ENCODE measurements at regions not wholly inside any gene's neighbourhood (a gene's known extent, or its start where the extent isn't known, plus 50 kb on each side); places are given as distances from the start of the nearest gene placed in this dataset.

DNA sequence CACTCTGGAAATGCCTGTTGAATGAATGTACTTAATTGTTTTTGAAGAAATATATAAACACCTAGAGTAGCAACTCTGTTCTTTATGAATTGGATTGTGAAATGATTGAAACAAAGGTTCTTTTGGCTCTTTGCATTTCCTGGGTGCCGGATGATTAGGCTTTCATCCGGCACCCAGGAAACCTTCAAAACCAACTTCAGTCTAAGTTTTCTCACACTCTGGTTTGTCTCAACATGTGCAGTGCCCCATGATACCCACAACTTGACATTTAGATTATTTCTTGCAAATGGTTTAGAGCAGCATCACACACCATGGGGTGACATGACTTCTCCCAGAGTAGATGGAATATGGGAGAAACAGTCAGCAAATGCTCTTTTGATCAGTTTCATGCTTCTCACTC, 354.9 kb downstream of the BARHL2 start:
- no peaks in the 10 kb centered on the region for H3K36me3 ChIP-seq (ENCODE audit: control insufficient read depth, insufficient read depth, low read length)
- WGBS, 2 experiments = 87 to 97% methylated on average over 2 of the region's 2 CpGs
- no peak overlapping the region for H3K27ac ChIP-seq (ENCODE audit: insufficient read depth, low read depth, low read length, poor library complexity, severe bottlenecking)
- no peaks in the 10 kb centered on the region for H3K9me3 ChIP-seq (ENCODE audit: control insufficient read depth, low read length)
- H3K27me3 ChIP-seq (ENCODE audit: control insufficient read depth, insufficient read depth, low read length, poor library complexity, severe bottlenecking) = no peaks in the 10 kb centered on the region
- H3K4me1 ChIP-seq (ENCODE audit: control insufficient read depth, insufficient read depth, low read length) = peaks cover 6% of the 10 kb centered on the region
- no peak overlapping the region for H3K4me3 ChIP-seq (ENCODE audit: insufficient read depth, low read depth, low read length)

DNA sequence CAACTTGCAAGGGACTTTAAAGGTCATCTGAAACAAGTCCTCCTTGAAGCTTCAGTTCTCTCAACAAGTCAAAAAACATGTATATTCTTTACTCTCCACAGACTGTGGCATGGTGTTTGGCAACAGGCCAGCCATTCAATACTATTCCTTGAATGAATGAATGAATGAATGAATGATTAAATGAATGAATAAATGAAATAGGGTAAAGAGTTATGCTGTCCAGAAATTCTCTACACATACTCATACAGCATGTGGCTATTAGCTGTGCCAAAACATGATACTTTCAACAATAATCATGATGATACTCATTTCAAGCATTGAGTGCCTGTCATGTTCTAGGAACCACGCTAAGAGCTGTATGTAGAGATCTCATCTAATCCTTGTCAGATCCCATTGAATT, 356.1 kb downstream of the BARHL2 start:
- Histone ChIP-seq H3K36me3 (ENCODE audit: control insufficient read depth, insufficient read depth, low read length) (no peaks in the 10 kb centered on the region), H3K27me3 (ENCODE audit: control insufficient read depth, insufficient read depth, low read length, poor library complexity, severe bottlenecking) (no peaks in the 10 kb centered on the region), H3K4me3 (ENCODE audit: insufficient read depth, low read depth, low read length) (no peak overlapping the region), H3K27ac (ENCODE audit: insufficient read depth, low read depth, low read length, poor library complexity, severe bottlenecking) (no peak overlapping the region), H3K9me3 (ENCODE audit: control insufficient read depth, low read length) (no peaks in the 10 kb centered on the region), H3K4me1 (ENCODE audit: control insufficient read depth, insufficient read depth, low read length) (peaks cover 6% of the 10 kb centered on the region)
- WGBS, 2 experiments = 96 to 100% methylated on average over 1 of the region's 1 CpG

DNA sequence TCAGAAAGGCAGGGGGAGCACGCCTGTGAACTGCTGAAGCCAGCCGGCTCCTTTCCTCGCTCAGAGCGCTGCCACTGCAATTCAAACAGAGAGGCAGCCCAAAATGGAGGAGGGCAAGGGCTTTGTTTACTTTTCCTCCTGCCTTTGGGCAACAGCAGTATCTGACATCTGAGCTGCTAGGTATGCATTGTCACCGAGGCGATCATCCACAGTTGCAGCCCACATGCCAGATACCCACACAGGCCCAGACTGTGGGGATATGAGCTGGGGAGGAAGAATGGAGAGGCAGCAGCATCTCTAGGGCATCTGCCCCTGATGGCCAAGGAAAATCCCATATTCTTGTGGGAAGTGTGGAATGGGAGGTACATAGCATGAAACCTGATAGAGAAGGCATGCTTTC, 357.1 kb downstream of the BARHL2 start:
- Histone ChIP-seq H3K27me3 (ENCODE audit: control insufficient read depth, insufficient read depth, low read length, poor library complexity, severe bottlenecking) (no peaks in the 10 kb centered on the region), H3K36me3 (ENCODE audit: control insufficient read depth, insufficient read depth, low read length) (no peaks in the 10 kb centered on the region)
- WGBS, 2 experiments = 88 to 92% methylated on average over 6 of the region's 6 CpGs

DNA sequence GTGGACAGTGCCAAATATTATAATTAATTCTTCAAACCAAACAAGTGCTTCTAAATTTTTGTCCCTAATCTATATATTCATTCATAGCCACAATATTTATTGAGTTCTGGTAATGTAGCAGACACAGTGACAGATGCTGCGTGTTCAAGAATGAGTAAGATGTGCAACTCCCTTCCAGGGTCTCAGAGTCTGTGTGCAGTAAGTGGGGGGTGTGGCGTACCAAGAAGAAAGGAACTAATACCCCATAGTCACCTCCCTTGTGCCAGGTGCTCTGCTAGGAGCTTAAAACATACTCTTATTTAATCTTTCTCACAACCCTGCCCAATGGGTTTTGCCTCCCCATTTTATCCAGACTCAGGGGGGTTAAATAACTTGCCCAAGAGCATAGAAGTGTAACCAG, 358.7 kb downstream of the BARHL2 start:
- 98 to 100% methylated on average over 1 to 2 of the region's 2 CpGs for WGBS, 2 experiments
- Histone ChIP-seq H3K27me3 (ENCODE audit: control insufficient read depth, insufficient read depth, low read length, poor library complexity, severe bottlenecking) (no peaks in the 10 kb centered on the region), H3K9me3 (ENCODE audit: control insufficient read depth, low read length) (no peaks in the 10 kb centered on the region), H3K27ac (ENCODE audit: insufficient read depth, low read depth, low read length, poor library complexity, severe bottlenecking) (no peak overlapping the region), H3K36me3 (ENCODE audit: control insufficient read depth, insufficient read depth, low read length) (no peaks in the 10 kb centered on the region), H3K4me1 (ENCODE audit: control insufficient read depth, insufficient read depth, low read length) (peaks cover 6% of the 10 kb centered on the region), H3K4me3 (ENCODE audit: insufficient read depth, low read depth, low read length) (no peak overlapping the region)

More for the DNA sequence above, 357.1 kb downstream of the BARHL2 start:
- Histone ChIP-seq H3K4me3 (ENCODE audit: insufficient read depth, low read depth, low read length) (no peak overlapping the region), H3K4me1 (ENCODE audit: control insufficient read depth, insufficient read depth, low read length) (peaks cover 6% of the 10 kb centered on the region), H3K9me3 (ENCODE audit: control insufficient read depth, low read length) (no peaks in the 10 kb centered on the region), H3K27ac (ENCODE audit: insufficient read depth, low read depth, low read length, poor library complexity, severe bottlenecking) (no peak overlapping the region)

DNA sequence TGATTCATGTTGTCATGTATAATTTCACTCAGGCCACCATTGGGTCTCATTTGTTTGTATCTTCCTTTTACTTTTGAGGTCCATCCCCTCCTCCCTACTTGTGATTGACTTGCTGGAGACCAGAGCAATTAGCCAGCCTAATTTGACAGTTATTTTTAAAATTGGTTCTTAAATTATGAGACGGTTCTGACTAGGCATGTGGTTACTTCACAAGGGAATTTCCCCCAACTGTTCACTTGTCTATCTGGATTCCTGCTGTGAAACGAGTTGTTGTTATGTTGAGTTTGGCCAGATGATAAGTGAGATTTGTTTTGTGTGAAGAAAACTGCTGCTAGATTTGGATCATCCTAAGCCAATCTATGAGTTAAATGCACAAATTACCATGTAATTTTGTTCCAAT, 359.1 kb downstream of the BARHL2 start:
- Histone ChIP-seq H3K36me3 (ENCODE audit: control insufficient read depth, insufficient read depth, low read length) (no peaks in the 10 kb centered on the region), H3K27me3 (ENCODE audit: control insufficient read depth, insufficient read depth, low read length, poor library complexity, severe bottlenecking) (no peaks in the 10 kb centered on the region), H3K4me1 (ENCODE audit: control insufficient read depth, insufficient read depth, low read length) (peaks cover 6% of the 10 kb centered on the region), H3K9me3 (ENCODE audit: control insufficient read depth, low read length) (no peaks in the 10 kb centered on the region), H3K27ac (ENCODE audit: insufficient read depth, low read depth, low read length, poor library complexity, severe bottlenecking) (no peak overlapping the region), H3K4me3 (ENCODE audit: insufficient read depth, low read depth, low read length) (no peak overlapping the region)
- 88 to 89% methylated on average over 2 of the region's 2 CpGs for WGBS, 2 experiments

DNA sequence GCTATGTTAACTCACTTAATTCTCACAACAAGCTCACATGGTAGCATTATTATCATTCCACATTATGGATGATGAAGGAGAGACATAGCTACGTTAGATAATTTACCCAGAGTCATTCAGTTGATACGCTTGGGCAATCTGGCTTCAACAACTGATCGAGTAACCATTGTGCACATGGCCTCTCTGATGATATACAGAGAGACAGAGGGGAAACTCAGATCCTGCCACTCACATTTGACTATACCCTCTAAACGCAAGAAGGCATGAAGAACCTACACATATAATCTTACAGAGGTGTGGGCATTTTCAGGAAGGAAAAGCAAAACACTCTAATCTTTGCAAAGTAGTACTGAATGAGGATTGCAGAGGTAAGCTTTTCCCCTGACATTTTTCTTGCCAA, 360.1 kb downstream of the BARHL2 start:
- H3K9me3 ChIP-seq (ENCODE audit: control insufficient read depth, low read length) = no peaks in the 10 kb centered on the region
- no peak overlapping the region for H3K4me3 ChIP-seq (ENCODE audit: insufficient read depth, low read depth, low read length)
- H3K4me1 ChIP-seq (ENCODE audit: control insufficient read depth, insufficient read depth, low read length) = peaks cover 6% of the 10 kb centered on the region
- no peak overlapping the region for H3K27ac ChIP-seq (ENCODE audit: insufficient read depth, low read depth, low read length, poor library complexity, severe bottlenecking)
- no peaks in the 10 kb centered on the region for H3K36me3 ChIP-seq (ENCODE audit: control insufficient read depth, insufficient read depth, low read length)
- 92 to 96% methylated on average over 4 of the region's 4 CpGs for WGBS, 2 experiments
- H3K27me3 ChIP-seq (ENCODE audit: control insufficient read depth, insufficient read depth, low read length, poor library complexity, severe bottlenecking) = no peaks in the 10 kb centered on the region

DNA sequence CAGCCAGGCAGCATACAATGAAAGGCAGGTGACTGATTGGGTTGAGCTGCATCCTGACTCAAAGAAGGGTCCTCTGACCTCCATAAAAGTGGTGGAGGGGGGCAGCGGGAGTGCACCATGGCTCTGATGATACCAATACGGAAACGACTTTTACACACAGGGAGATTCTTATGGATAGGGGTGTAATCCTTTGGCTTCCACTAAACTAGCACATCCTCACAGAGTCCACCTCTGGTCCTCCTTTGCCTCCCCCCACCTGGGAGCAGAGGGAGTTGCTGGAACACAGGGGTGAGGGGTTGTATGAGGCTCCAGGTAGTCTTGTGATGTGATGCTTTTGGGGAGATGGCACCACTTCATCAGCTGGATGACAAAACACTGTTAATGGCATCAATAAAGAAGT, 361.0 kb downstream of the BARHL2 start:
- Histone ChIP-seq H3K27me3 (ENCODE audit: control insufficient read depth, insufficient read depth, low read length, poor library complexity, severe bottlenecking) (no peaks in the 10 kb centered on the region), H3K27ac (ENCODE audit: insufficient read depth, low read depth, low read length, poor library complexity, severe bottlenecking) (no peak overlapping the region), H3K4me3 (ENCODE audit: insufficient read depth, low read depth, low read length) (no peak overlapping the region), H3K9me3 (ENCODE audit: control insufficient read depth, low read length) (no peaks in the 10 kb centered on the region), H3K4me1 (ENCODE audit: control insufficient read depth, insufficient read depth, low read length) (peaks cover 6% of the 10 kb centered on the region), H3K36me3 (ENCODE audit: control insufficient read depth, insufficient read depth, low read length) (no peaks in the 10 kb centered on the region)
- WGBS, 2 experiments = 91 to 94% methylated on average over 1 to 3 of the region's 3 CpGs

DNA sequence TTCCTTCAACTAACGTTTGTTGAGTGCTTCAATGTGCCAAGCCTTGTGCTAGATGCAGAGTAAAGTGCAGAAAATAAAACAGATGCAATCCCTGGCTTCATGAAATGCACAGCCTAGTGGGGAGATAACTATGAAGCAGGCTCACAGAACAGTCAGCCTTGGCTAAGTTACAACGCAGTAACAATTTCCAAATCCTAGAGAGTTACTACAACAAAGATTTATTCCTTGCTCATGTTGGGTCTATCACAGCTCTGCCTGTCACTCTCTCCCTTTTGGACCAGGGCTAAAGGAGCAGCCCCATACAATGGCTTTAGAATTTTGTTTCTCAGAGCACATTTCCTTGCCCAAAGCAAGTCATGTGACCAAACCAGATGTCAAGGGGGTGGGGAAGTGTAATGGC, 359.8 kb downstream of the ZNF326 start:
- H3K36me3 ChIP-seq (ENCODE audit: control insufficient read depth, insufficient read depth, low read length) = no peaks in the 10 kb centered on the region
- no peaks in the 10 kb centered on the region for H3K27me3 ChIP-seq (ENCODE audit: control insufficient read depth, insufficient read depth, low read length, poor library complexity, severe bottlenecking)
- H3K4me1 ChIP-seq (ENCODE audit: control insufficient read depth, insufficient read depth, low read length) = no peaks in the 10 kb centered on the region
- 88 to 97% methylated on average over 2 of the region's 2 CpGs for WGBS, 2 experiments
- no peak overlapping the region for H3K4me3 ChIP-seq (ENCODE audit: insufficient read depth, low read depth, low read length)
- no peak overlapping the region for H3K27ac ChIP-seq (ENCODE audit: insufficient read depth, low read depth, low read length, poor library complexity, severe bottlenecking)
- no peaks in the 10 kb centered on the region for H3K9me3 ChIP-seq (ENCODE audit: control insufficient read depth, low read length)

DNA sequence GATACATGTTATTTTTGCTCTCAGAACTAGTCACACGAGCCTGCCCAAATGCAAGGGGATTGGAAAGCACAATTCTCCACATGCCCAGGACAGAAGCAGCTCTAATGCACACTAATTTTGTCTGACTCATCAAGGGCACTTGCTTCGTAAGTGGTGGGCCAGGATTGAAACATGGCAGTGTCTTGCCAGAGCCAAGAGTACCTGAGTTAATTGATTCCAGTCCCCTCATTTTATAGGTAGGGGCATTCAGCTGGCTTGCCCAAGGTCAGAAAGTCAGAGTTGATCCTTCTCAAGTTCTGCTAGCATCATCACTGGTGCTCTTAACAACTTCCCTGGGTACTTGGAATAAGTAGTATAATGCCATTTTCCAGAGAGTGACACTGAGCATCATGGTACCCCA, 356.1 kb downstream of the ZNF326 start:
- Histone ChIP-seq H3K27ac (ENCODE audit: insufficient read depth, low read depth, low read length, poor library complexity, severe bottlenecking) (no peak overlapping the region), H3K9me3 (ENCODE audit: control insufficient read depth, low read length) (no peaks in the 10 kb centered on the region), H3K36me3 (ENCODE audit: control insufficient read depth, insufficient read depth, low read length) (no peaks in the 10 kb centered on the region), H3K4me1 (ENCODE audit: control insufficient read depth, insufficient read depth, low read length) (no peaks in the 10 kb centered on the region), H3K27me3 (ENCODE audit: control insufficient read depth, insufficient read depth, low read length, poor library complexity, severe bottlenecking) (no peaks in the 10 kb centered on the region), H3K4me3 (ENCODE audit: insufficient read depth, low read depth, low read length) (no peak overlapping the region)
- 71 to 79% methylated on average over 2 of the region's 2 CpGs for WGBS, 2 experiments

DNA sequence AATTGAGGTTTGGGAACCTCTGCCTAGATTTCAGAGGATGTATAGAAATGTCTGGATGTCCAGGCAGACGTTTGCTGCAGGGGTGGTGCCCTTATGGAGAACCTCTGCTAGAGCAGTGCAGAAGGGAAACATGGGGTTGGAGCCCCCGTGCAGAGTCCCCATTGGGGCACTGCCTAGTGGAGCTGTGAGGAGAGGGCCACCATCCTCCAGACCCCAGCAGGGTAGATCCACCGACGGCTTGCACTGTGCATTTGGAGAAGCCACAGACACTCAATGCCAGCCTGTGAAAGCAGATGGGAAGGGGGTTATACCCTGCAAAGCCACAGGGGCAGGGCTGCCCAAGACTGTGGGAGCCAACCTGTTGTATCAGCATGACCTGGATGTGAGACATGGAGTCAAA, 354.6 kb downstream of the ZNF326 start:
- H3K4me3 ChIP-seq (ENCODE audit: insufficient read depth, low read depth, low read length) = no peak overlapping the region
- WGBS, 2 experiments = 94% methylated on average over 4 of the region's 4 CpGs

DNA sequence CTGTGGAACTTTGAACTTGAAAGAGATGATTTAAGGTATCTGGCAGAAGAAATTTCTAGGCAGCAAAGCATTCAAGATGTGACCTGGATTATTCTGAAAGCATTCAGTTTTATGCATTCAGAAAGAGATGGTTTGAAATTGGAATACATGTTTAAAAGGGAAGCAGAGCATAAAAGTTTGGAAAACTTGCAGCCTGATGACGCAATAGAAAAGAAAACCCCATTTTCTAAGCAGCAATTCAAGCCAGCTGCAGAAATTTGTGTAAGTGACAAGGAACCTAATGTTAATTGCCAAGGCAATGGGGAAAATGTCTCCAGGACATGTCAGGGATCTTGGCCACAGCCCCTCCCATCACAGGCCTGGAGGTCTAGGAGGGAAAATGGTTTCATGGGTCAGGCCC, 354.0 kb downstream of the ZNF326 start:
- Histone ChIP-seq H3K4me1 (ENCODE audit: control insufficient read depth, insufficient read depth, low read length) (no peaks in the 10 kb centered on the region), H3K36me3 (ENCODE audit: control insufficient read depth, insufficient read depth, low read length) (no peaks in the 10 kb centered on the region), H3K27ac (ENCODE audit: insufficient read depth, low read depth, low read length, poor library complexity, severe bottlenecking) (no peak overlapping the region), H3K27me3 (ENCODE audit: control insufficient read depth, insufficient read depth, low read length, poor library complexity, severe bottlenecking) (no peaks in the 10 kb centered on the region), H3K9me3 (ENCODE audit: control insufficient read depth, low read length) (no peaks in the 10 kb centered on the region), H3K4me3 (ENCODE audit: insufficient read depth, low read depth, low read length) (no peak overlapping the region)
- WGBS, 2 experiments = 94 to 100% methylated on average over 1 of the region's 1 CpG

More for the DNA sequence above, 354.6 kb downstream of the ZNF326 start:
- Histone ChIP-seq H3K27ac (ENCODE audit: insufficient read depth, low read depth, low read length, poor library complexity, severe bottlenecking) (no peak overlapping the region), H3K36me3 (ENCODE audit: control insufficient read depth, insufficient read depth, low read length) (no peaks in the 10 kb centered on the region), H3K4me1 (ENCODE audit: control insufficient read depth, insufficient read depth, low read length) (no peaks in the 10 kb centered on the region), H3K9me3 (ENCODE audit: control insufficient read depth, low read length) (no peaks in the 10 kb centered on the region), H3K27me3 (ENCODE audit: control insufficient read depth, insufficient read depth, low read length, poor library complexity, severe bottlenecking) (no peaks in the 10 kb centered on the region)
